Right lung (tissue), 2 donors: ENCODE measurements at regions not wholly inside any gene's neighbourhood (a gene's known extent, or its start where the extent isn't known, plus 50 kb on each side); places are given as distances from the start of the nearest gene placed in this dataset.
"Not testable (repeated sequence)": the region's sequence is repeated elsewhere in the genome, so short reads cannot be mapped to it uniquely, and the experiment has no call there.

Source experiments
- DNase-seq, 2 donors: peaks; one replicate each; pipeline ENCODE4 v3.0.0-alpha.2; 2013

GRCh38 chr9:113739605-113740507, 136.3 kb upstream of the ZNF618 start:
- DNase-seq, result not testable (repeated sequence)

- DNase-seq, result not testable (repeated sequence)
Measured at GRCh38 chr9:113740508-113741500, 135.3 kb upstream of the ZNF618 start.

- no peak for DNase-seq
Measured at GRCh38 chr9:113741886-113742854, 133.9 kb upstream of the ZNF618 start.

- DNase-seq, result no peak
Measured at GRCh38 chr9:113742878-113743277, 133.2 kb upstream of the ZNF618 start.

GRCh38 chr9:113746486-113746885, 129.6 kb upstream of the ZNF618 start:
- DNase-seq, result no peak

GRCh38 chr9:113748135-113748534, 128.0 kb upstream of the ZNF618 start:
- DNase-seq, result no peak

GRCh38 chr9:113753398-113754119, 122.5 kb upstream of the ZNF618 start:
- DNase-seq, result no peak

GRCh38 chr9:113754739-113755138, 121.4 kb upstream of the ZNF618 start:
- no peak for DNase-seq

- DNase-seq, result no peak
Measured at GRCh38 chr9:113755433-113755832, 120.7 kb upstream of the ZNF618 start.

GRCh38 chr9:113756476-113757192, 119.5 kb upstream of the ZNF618 start:
- no peak for DNase-seq

GRCh38 chr9:113763429-113763828, 112.7 kb upstream of the ZNF618 start:
- DNase-seq, result no peak

GRCh38 chr9:113764572-113764971, 111.5 kb upstream of the ZNF618 start:
- no peak for DNase-seq

GRCh38 chr9:113769412-113769811, 106.7 kb upstream of the ZNF618 start:
- DNase-seq, result no peak

GRCh38 chr9:113770396-113770795, 105.7 kb upstream of the ZNF618 start:
- DNase-seq, result no peak

- no peak for DNase-seq
Measured at GRCh38 chr9:113771199-113771598, 104.9 kb upstream of the ZNF618 start.

- peak; percentile 67 to 70 for DNase-seq
Measured at GRCh38 chr9:113772121-113772810, 103.8 kb upstream of the ZNF618 start.

GRCh38 chr9:113774963-113775362, 101.1 kb upstream of the ZNF618 start:
- DNase-seq, result no peak

- DNase-seq, result no peak
Measured at GRCh38 chr9:113775749-113776148, 100.4 kb upstream of the ZNF618 start.

- no peak for DNase-seq
Measured at GRCh38 chr9:113776194-113776593, 99.9 kb upstream of the ZNF618 start.
